PFSK-1 (cell line): ENCODE measurements at regions not wholly inside any gene's neighbourhood (a gene's known extent, or its start where the extent isn't known, plus 50 kb on each side); places are given as distances from the start of the nearest gene placed in this dataset.

Source experiments
- FOXP2 ChIP-seq: optimal IDR thresholded peaks from 2 replicates; pipeline ENCODE3; 2011; ENCODE audit warnings: borderline replicate concordance, control low read depth, inconsistent platforms; ENCODE audit not compliant: insufficient read depth; ENCODE audit errors: extremely low read length, extremely low read depth
- POLR2AphosphoS5 ChIP-seq: IDR thresholded peaks from 2 replicates; pipeline ENCODE4 v1.6.1; 2012; ENCODE audit warnings: low read depth, mild to moderate bottlenecking, control low read depth, low read length, moderate library complexity
- REST ChIP-seq, 2 experiments: IDR thresholded peaks; 2 replicates each; pipeline versions ENCODE4 v1.6.1 to v1.8.0; 2011 to 2012; ENCODE audit warnings: low read depth in 2 of 2, low read length in 2 of 2, control low read depth in 1 of 2, inconsistent platforms in 1 of 2, mild to moderate bottlenecking in 1 of 2, moderate library complexity in 1 of 2; ENCODE audit not compliant: insufficient read depth in 1 of 2
- SIN3A ChIP-seq: IDR thresholded peaks from 2 replicates; pipeline ENCODE4 v1.6.1; 2012; ENCODE audit warnings: mild to moderate bottlenecking, low read length, moderate library complexity, borderline replicate concordance; ENCODE audit not compliant: insufficient read depth
- TAF1 ChIP-seq: IDR thresholded peaks from 2 replicates; pipeline ENCODE4 v1.6.1; 2012; ENCODE audit warnings: low read length, control low read depth, borderline replicate concordance; ENCODE audit not compliant: insufficient read depth

- TF ChIP-seq TAF1 (no peak), FOXP2 (no peak), REST (IDR thresholded peaks at IDR 0.05; ENCODE audit: insufficient read depth in 1 of 2, low read depth in 2 of 2, low read length in 2 of 2) (no peak), POLR2AphosphoS5 (no peak), SIN3A (no peak)
Observed at GRCh38 chr4:181619651-181620050, 623.6 kb upstream of the TENM3 start.

- no peak for TF ChIP-seq POLR2AphosphoS5
- TF ChIP-seq TAF1: no peak
Observed at GRCh38 chr4:181637186-181638105, 605.8 kb upstream of the TENM3 start.

GRCh38 chr4:181643466-181643865, 599.7 kb upstream of the TENM3 start:
- TF ChIP-seq FOXP2: no peak
- no peak for TF ChIP-seq SIN3A
- TF ChIP-seq TAF1: no peak
- no peak for TF ChIP-seq REST (IDR thresholded peaks at IDR 0.05; ENCODE audit: insufficient read depth in 1 of 2, low read depth in 2 of 2, low read length in 2 of 2)
- no peak for TF ChIP-seq POLR2AphosphoS5

GRCh38 chr4:181645489-181645888, 597.7 kb upstream of the TENM3 start:
- TF ChIP-seq REST (IDR thresholded peaks at IDR 0.05; ENCODE audit: insufficient read depth in 1 of 2, low read depth in 2 of 2, low read length in 2 of 2) (no peak), SIN3A (no peak), FOXP2 (no peak)

- TF ChIP-seq SIN3A (no peak), REST (IDR thresholded peaks at IDR 0.05; ENCODE audit: insufficient read depth in 1 of 2, low read depth in 2 of 2, low read length in 2 of 2) (no peak), FOXP2 (no peak), TAF1 (no peak), POLR2AphosphoS5 (no peak)
Observed at GRCh38 chr4:181646864-181647263, 596.3 kb upstream of the TENM3 start.
